Tibial artery (tissue), 4 donors: ENCODE measurements at regions not wholly inside any gene's neighbourhood (a gene's known extent, or its start where the extent isn't known, plus 50 kb on each side); places are given as distances from the start of the nearest gene placed in this dataset.
"Not testable (repeated sequence)": the region's sequence is repeated elsewhere in the genome, so short reads cannot be mapped to it uniquely, and the experiment has no call there.

Experiments
- DNase-seq, 2 donors: peaks; one replicate each; pipeline ENCODE4 v3.0.0-alpha.2; 2019
- H3K27ac ChIP-seq, 2 donors: fragments of 200-600 bp; sonication (generic) in 1 of 2; 1 replicate in 1 of 2; 2 replicates in 1 of 2; pipeline ENCODE4 v1.5.1; 2018 to 2019; ENCODE audit warnings: mild to moderate bottlenecking in 1 of 2
- H3K27me3 ChIP-seq, 2 donors: fragments of 200-600 bp; sonication (generic) in 1 of 2; one replicate each; pipeline versions ENCODE4 v1.5.1 to v1.6.0; 2016 to 2019
- H3K36me3 ChIP-seq, 3 donors: fragments of 200-600 bp; sonication (generic) in 2 of 3; one replicate each; pipeline ENCODE4 v1.5.1; 2016 to 2019; ENCODE audit warnings: mild to moderate bottlenecking in 2 of 3
- H3K4me1 ChIP-seq, 4 donors: fragments of 200-600 bp; sonication (generic) in 2 of 4; 1 replicate in 3 of 4; 2 replicates in 1 of 4; pipeline ENCODE4 v1.5.1; 2016 to 2019
- H3K4me3 ChIP-seq, 2 donors: fragments of 200-600 bp; sonication (generic) in 1 of 2; 1 replicate in 1 of 2; 2 replicates in 1 of 2; pipeline ENCODE4 v1.5.1; 2018 to 2019; ENCODE audit warnings: mild to moderate bottlenecking in 2 of 2
- H3K9me3 ChIP-seq, 3 donors: fragments of 200-600 bp; sonication (generic) in 1 of 3; one replicate each; pipeline ENCODE4 v1.5.1; 2016 to 2019
- intact Hi-C: fragments of 100-400 bp; cut with DNase I; formaldehyde crosslinking; loops from one replicate; pipeline ENCODE4 v1.15.0; 2023; ENCODE audit warnings: low total_unique reads
- TF ChIP-seq, protein P1 (sequence below), 2 experiments: fragments of 200-600 bp in 1 of 2; fragments of 450-650 bp in 1 of 2; IDR thresholded peaks; one replicate each; pipeline ENCODE4 v1.5.1; 2017 to 2019; ENCODE audit warnings: antibody characterized with exemption in 2 of 2, mild to moderate bottlenecking in 1 of 2, moderate library complexity in 1 of 2

DNA sequence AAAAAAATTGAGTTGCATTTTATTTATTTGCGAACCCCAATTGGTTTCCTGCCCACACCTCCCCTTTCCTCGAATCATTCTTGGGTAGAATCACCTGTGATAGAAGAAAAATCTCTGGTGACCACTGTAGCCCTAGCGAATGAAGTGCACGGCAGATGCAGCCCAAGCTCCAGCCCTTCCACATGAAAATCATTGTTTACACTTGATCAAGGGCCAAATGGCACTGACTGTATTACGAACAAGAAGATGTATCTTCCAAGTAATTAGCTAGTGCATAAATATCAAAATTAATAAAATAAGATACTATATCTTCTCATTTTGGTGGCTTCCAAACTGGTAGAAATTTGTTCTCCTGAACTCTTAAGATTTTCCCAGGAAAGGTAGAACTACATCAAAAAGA is 93.4 kb upstream of the ARID1B start:
- peaks cover 0 to 18% (median 11%) of the 10 kb centered on the region in 4 donors for H3K4me1 ChIP-seq
- intact Hi-C loops, result no loop called here
- no peak for DNase-seq

DNA sequence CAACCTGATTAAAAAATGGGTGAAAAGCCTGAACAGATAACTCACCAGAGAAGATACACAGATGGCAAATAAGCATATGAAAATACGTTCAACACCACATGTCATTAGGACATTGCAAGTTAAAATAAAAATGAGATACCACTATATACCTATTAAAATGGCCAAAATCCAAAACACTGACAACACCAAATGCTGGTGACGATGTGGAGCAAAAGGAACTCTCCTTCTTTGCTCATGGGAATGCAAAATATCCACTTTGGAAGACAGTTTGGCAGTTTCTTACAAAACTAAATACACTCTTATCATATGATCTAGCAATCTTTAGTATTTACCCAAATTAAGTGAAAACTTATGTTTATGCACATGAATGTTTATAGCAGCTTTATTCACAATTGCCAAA is 100.5 kb upstream of the ARID1B start:
- Histone ChIP-seq H3K9me3 (peaks cover 0 to 7% (median 6%) of the 10 kb centered on the region in 3 donors), H3K27ac (no peak overlapping the region), H3K36me3 (no peaks in the 10 kb centered on the region), H3K4me3 (no peak overlapping the region), H3K4me1 (no peaks in the 10 kb centered on the region), H3K27me3 (no peaks in the 10 kb centered on the region)
- TF ChIP-seq, protein P1, sequence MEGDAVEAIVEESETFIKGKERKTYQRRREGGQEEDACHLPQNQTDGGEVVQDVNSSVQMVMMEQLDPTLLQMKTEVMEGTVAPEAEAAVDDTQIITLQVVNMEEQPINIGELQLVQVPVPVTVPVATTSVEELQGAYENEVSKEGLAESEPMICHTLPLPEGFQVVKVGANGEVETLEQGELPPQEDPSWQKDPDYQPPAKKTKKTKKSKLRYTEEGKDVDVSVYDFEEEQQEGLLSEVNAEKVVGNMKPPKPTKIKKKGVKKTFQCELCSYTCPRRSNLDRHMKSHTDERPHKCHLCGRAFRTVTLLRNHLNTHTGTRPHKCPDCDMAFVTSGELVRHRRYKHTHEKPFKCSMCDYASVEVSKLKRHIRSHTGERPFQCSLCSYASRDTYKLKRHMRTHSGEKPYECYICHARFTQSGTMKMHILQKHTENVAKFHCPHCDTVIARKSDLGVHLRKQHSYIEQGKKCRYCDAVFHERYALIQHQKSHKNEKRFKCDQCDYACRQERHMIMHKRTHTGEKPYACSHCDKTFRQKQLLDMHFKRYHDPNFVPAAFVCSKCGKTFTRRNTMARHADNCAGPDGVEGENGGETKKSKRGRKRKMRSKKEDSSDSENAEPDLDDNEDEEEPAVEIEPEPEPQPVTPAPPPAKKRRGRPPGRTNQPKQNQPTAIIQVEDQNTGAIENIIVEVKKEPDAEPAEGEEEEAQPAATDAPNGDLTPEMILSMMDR (IDR thresholded peaks at IDR 0.05), result no peak
- no peak for DNase-seq
- intact Hi-C loops, result no loop called here

More for the DNA sequence above, 93.4 kb upstream of the ARID1B start:
- no peaks in the 10 kb centered on the region for H3K36me3 ChIP-seq
- no peaks in the 10 kb centered on the region for H3K9me3 ChIP-seq
- no peak overlapping the region for H3K4me3 ChIP-seq
- no peak overlapping the region for H3K27ac ChIP-seq
- H3K27me3 ChIP-seq, result no peaks in the 10 kb centered on the region
- TF ChIP-seq, protein P1 (IDR thresholded peaks at IDR 0.05), result no peak

DNA sequence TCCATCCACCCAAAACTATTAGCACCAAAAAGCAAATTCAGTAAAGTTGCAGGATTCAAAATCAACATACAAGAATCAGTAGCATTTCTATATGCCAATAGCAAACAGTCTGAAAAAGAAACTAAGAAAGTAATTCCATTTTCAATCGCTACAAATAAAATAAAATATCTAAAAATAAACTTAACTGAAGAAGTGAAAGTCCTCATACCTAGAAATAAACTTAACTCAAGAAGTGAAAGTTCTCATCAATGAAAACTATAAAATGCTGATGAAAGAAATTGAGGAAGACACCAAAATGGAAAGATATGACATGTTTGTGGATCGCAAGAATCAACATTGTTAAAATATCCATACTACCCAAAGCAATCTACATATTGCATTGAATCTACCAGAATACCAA is 103.0 kb upstream of the ARID1B start:
- H3K9me3 ChIP-seq, result peaks cover 0 to 7% (median 6%) of the 10 kb centered on the region in 3 donors
- H3K36me3 ChIP-seq, result no peaks in the 10 kb centered on the region
- H3K4me3 ChIP-seq, result no peak overlapping the region
- H3K4me1 ChIP-seq, result no peaks in the 10 kb centered on the region
- intact Hi-C loops, result no loop called here
- H3K27ac ChIP-seq, result no peak overlapping the region
- TF ChIP-seq, protein P1 (IDR thresholded peaks at IDR 0.05), result no peak
- H3K27me3 ChIP-seq, result no peaks in the 10 kb centered on the region
- no peak for DNase-seq

DNA sequence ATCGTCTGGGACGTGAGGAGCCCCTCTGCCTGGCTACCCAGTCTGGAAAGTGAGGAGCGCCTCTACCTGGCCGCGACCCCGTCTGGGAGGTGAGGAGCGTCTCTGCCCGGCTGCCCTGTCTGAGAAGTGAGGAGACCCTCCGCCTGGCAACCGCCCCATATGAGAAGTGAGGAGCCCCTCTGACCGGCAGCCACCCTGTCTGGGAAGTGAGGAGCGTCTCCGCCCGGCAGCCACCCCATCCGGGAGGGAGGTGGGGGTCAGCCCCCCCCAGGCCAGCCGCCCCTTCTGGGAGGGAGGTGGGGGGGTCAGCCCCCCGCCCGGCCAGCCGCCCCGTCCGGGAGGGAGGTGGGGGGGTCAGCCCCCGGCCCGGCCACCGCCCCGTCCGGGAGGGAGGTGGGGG is 107.1 kb upstream of the ARID1B start:
- H3K27ac ChIP-seq, intact Hi-C loops, H3K36me3 ChIP-seq, H3K9me3 ChIP-seq, H3K4me3 ChIP-seq, DNase-seq, H3K27me3 ChIP-seq, H3K4me1 ChIP-seq: not testable (repeated sequence)

DNA sequence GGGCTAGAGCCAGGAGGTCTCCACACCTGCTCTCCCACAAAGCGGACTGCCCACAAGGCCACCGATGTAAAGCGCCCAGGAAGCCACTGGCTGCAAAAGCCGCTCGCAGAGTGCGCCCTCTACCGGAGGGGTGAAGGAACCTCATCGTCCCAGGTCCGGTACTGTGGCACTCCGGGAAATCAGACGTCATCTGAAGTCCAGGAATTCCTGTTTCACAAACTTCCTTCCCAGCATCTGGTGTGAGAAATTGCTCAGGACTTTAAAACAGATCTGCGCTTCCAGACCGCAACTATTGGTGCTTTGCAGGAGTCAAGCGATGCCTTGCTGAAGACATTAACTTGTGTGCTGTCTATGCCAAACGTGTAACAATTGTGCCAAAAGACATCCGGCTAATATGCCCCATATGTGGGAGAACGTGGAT is 115.1 kb upstream of the ARID1B start:
- Histone ChIP-seq H3K4me3 (no peak overlapping the region), H3K36me3 (no peaks in the 10 kb centered on the region), H3K27ac (no peak overlapping the region), H3K9me3 (no peaks in the 10 kb centered on the region), H3K4me1 (peaks cover 0 to 23% (median 9%) of the 10 kb centered on the region in 4 donors), H3K27me3 (peaks cover 0 to 4% of the 10 kb centered on the region in 2 donors)
- DNase-seq, result no peak
- TF ChIP-seq, protein P1 (IDR thresholded peaks at IDR 0.05), result peak in 1 of 2 experiments; percentile 11
- intact Hi-C loops, result no loop called here

DNA sequence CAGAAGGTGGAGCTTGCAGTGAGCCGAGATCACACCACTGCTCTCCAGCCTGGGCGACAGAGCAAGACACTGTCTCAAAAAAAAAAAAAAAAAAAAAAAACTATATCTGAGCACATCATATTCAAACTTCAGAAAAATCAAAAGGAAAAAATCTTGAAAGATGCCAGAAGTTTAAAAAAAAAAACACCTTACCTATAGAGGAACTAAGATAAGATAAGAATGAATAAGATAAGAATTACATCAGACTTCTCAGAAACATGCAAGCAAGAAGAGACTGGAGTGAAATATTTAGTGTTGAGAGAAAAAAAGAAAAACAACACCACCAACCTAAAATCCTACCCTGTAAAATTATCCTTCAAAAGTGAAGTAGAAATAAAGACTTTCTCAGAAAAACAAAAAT is 116.8 kb upstream of the ARID1B start:
- no peaks in the 10 kb centered on the region for H3K36me3 ChIP-seq
- H3K27me3 ChIP-seq, result peaks cover 0 to 4% of the 10 kb centered on the region in 2 donors
- TF ChIP-seq, protein P1 (IDR thresholded peaks at IDR 0.05), result no peak
- intact Hi-C loops, result no loop called here
- no peaks in the 10 kb centered on the region for H3K9me3 ChIP-seq
- peaks cover 0 to 23% (median 9%) of the 10 kb centered on the region in 4 donors for H3K4me1 ChIP-seq
- no peak overlapping the region for H3K27ac ChIP-seq
- DNase-seq, result no peak
- H3K4me3 ChIP-seq, result no peak overlapping the region
